NT2/D1 (cell line): ENCODE measurements at regions not wholly inside any gene's neighbourhood (a gene's known extent, or its start where the extent isn't known, plus 50 kb on each side); places are given as distances from the start of the nearest gene placed in this dataset.

Experiments
- DNase-seq: peaks from one replicate; pipeline ENCODE4 v3.0.0-alpha.2; 2011; ENCODE audit warnings: low read depth, low spot score
- H3K27me3 ChIP-seq: 2 replicates; pipeline ENCODE4 v1.6.0; 2011; ENCODE audit warnings: mild to moderate bottlenecking; ENCODE audit not compliant: insufficient read length, insufficient read depth
- H3K36me3 ChIP-seq: 2 replicates; pipeline ENCODE4 v1.6.1; 2011; ENCODE audit warnings: mild to moderate bottlenecking, low read length, mixed read lengths; ENCODE audit not compliant: insufficient read depth, insufficient read length
- H3K4me1 ChIP-seq: 2 replicates; pipeline ENCODE4 v1.5.1; 2011; ENCODE audit not compliant: insufficient read depth, insufficient read length
- H3K4me3 ChIP-seq: 2 replicates; pipeline ENCODE4 v1.5.1; 2011; ENCODE audit warnings: low read depth; ENCODE audit not compliant: insufficient read length
- H3K9ac ChIP-seq: 2 replicates; pipeline ENCODE4 v1.6.0; 2011; ENCODE audit warnings: low read depth; ENCODE audit not compliant: insufficient read length
- H3K9me3 ChIP-seq: 2 replicates; pipeline ENCODE4 v1.5.1; 2011; ENCODE audit warnings: mild to moderate bottlenecking, low read length; ENCODE audit not compliant: insufficient read depth
- SUZ12 ChIP-seq: IDR thresholded peaks from 2 replicates; pipeline ENCODE4 v1.6.1; 2011; ENCODE audit not compliant: insufficient read length, insufficient read depth; ENCODE audit errors: extremely low read depth
- YY1 ChIP-seq: IDR thresholded peaks from 2 replicates; pipeline ENCODE4 v1.6.1; 2011; ENCODE audit not compliant: insufficient read length, insufficient read depth
- ZNF274 ChIP-seq: IDR thresholded peaks from 2 replicates; pipeline ENCODE4 v1.6.1; 2011; ENCODE audit warnings: mild to moderate bottlenecking, low read depth, low read length

GRCh38 chr4:108370291-108371141, 201.8 kb upstream of the LEF1 start:
- DNase-seq = no peak

GRCh38 chr4:108369035-108369655, 200.4 kb upstream of the LEF1 start:
- H3K27me3 ChIP-seq = no peaks in the 10 kb centered on the region
- no peaks in the 10 kb centered on the region for H3K36me3 ChIP-seq
- H3K9me3 ChIP-seq = peaks cover 10% of the 10 kb centered on the region
- no peak for DNase-seq
- no peak overlapping the region for H3K4me3 ChIP-seq
- no peaks in the 10 kb centered on the region for H3K4me1 ChIP-seq
- TF ChIP-seq YY1 (no peak), ZNF274 (no peak), SUZ12 (no peak)
- H3K9ac ChIP-seq = no peak overlapping the region

More at GRCh38 chr4:108370291-108371141, 201.8 kb upstream of the LEF1 start:
- TF ChIP-seq SUZ12 (no peak), ZNF274 (no peak)
- H3K27me3 ChIP-seq = no peaks in the 10 kb centered on the region
- H3K36me3 ChIP-seq = no peaks in the 10 kb centered on the region
- H3K4me3 ChIP-seq = no peak overlapping the region
- peaks cover 10% of the 10 kb centered on the region for H3K9me3 ChIP-seq
- no peaks in the 10 kb centered on the region for H3K4me1 ChIP-seq
- H3K9ac ChIP-seq = no peak overlapping the region

GRCh38 chr4:108367751-108368150, 199.0 kb upstream of the LEF1 start:
- DNase-seq = no peak
- H3K36me3 ChIP-seq = no peaks in the 10 kb centered on the region
- H3K9me3 ChIP-seq = peaks cover 10% of the 10 kb centered on the region
- TF ChIP-seq SUZ12 = no peak
- no peak for TF ChIP-seq YY1
- no peak overlapping the region for H3K9ac ChIP-seq
- no peak overlapping the region for H3K4me3 ChIP-seq
- no peaks in the 10 kb centered on the region for H3K4me1 ChIP-seq
- H3K27me3 ChIP-seq = no peaks in the 10 kb centered on the region

- TF ChIP-seq ZNF274 = no peak
- no peak for TF ChIP-seq YY1
- no peak for TF ChIP-seq SUZ12
- no peaks in the 10 kb centered on the region for H3K36me3 ChIP-seq
- H3K27me3 ChIP-seq = no peaks in the 10 kb centered on the region
- no peak overlapping the region for H3K9ac ChIP-seq
- H3K4me1 ChIP-seq = no peaks in the 10 kb centered on the region
- H3K9me3 ChIP-seq = peaks cover 10% of the 10 kb centered on the region
- H3K4me3 ChIP-seq = no peak overlapping the region
- DNase-seq = no peak
Observed at GRCh38 chr4:108366716-108367115, 198.0 kb upstream of the LEF1 start.

- no peaks in the 10 kb centered on the region for H3K36me3 ChIP-seq
- no peaks in the 10 kb centered on the region for H3K4me1 ChIP-seq
- TF ChIP-seq SUZ12 (no peak), YY1 (no peak), ZNF274 (no peak)
- DNase-seq = no peak
- H3K9ac ChIP-seq = no peak overlapping the region
- no peak overlapping the region for H3K4me3 ChIP-seq
- peaks cover 10% of the 10 kb centered on the region for H3K9me3 ChIP-seq
- H3K27me3 ChIP-seq = no peaks in the 10 kb centered on the region
Observed at GRCh38 chr4:108365551-108365950, 196.8 kb upstream of the LEF1 start.

GRCh38 chr4:108361886-108362285, 193.2 kb upstream of the LEF1 start:
- no peak for TF ChIP-seq ZNF274
- TF ChIP-seq SUZ12 = no peak
- TF ChIP-seq YY1 = no peak
- H3K4me3 ChIP-seq = no peak overlapping the region
- no peak for DNase-seq
- H3K36me3 ChIP-seq = no peaks in the 10 kb centered on the region
- no peaks in the 10 kb centered on the region for H3K27me3 ChIP-seq
- H3K9me3 ChIP-seq = no peaks in the 10 kb centered on the region
- H3K4me1 ChIP-seq = peaks cover 4% of the 10 kb centered on the region
- no peak overlapping the region for H3K9ac ChIP-seq

- DNase-seq = no peak
- TF ChIP-seq YY1 = no peak
- no peak for TF ChIP-seq ZNF274
- no peak for TF ChIP-seq SUZ12
- H3K27me3 ChIP-seq = no peaks in the 10 kb centered on the region
- no peak overlapping the region for H3K4me3 ChIP-seq
- no peaks in the 10 kb centered on the region for H3K36me3 ChIP-seq
- no peak overlapping the region for H3K9ac ChIP-seq
- no peaks in the 10 kb centered on the region for H3K9me3 ChIP-seq
- peaks cover 4% of the 10 kb centered on the region for H3K4me1 ChIP-seq
Observed at GRCh38 chr4:108361446-108361820, 192.7 kb upstream of the LEF1 start.
